ENCODE measurements at regions not wholly inside any gene's neighbourhood (a gene's known extent, or its start where the extent isn't known, plus 50 kb on each side); places are given as distances from the start of the nearest gene placed in this dataset.

- TF ChIP-seq POLR2A (IDR thresholded peaks at IDR 0.05; ENCODE audit: low read depth, low read length) (no peak), POLR2AphosphoS5 (IDR thresholded peaks at IDR 0.05; ENCODE audit: low read depth, low read length) (no peak)
These were observed 740.4 kb downstream of the TRIML1 start for GRCh38 chr4:188879598-188879997.

All from GM12892 (cell line).